Epithelial cell of proximal tubule (primary cell): ENCODE measurements at regions not wholly inside any gene's neighbourhood (a gene's known extent, or its start where the extent isn't known, plus 50 kb on each side); places are given as distances from the start of the nearest gene placed in this dataset.

Source experiments
- DNase-seq: peaks from one replicate; pipeline ENCODE4 v3.0.0-alpha.2; 2011; ENCODE audit warnings: low read depth
- H3K4me3 ChIP-seq: 2 replicates; pipeline ENCODE4 v1.5.1; 2011; ENCODE audit warnings: low read depth, mild to moderate bottlenecking, low read length
- CTCF ChIP-seq: conservative IDR thresholded peaks from 2 replicates; pipeline ENCODE4 v1.5.1; 2012; ENCODE audit warnings: low read depth, mild to moderate bottlenecking, low read length

GRCh38 chr16:73526011-73526804, 478.3 kb upstream of the ZFHX3 start:
- no peak overlapping the region for H3K4me3 ChIP-seq
- no peak for DNase-seq
- no peak for TF ChIP-seq CTCF

GRCh38 chr16:73523209-73523608, 475.3 kb upstream of the ZFHX3 start:
- DNase-seq, result no peak
- no peak overlapping the region for H3K4me3 ChIP-seq
- no peak for TF ChIP-seq CTCF

GRCh38 chr16:73521499-73521898, 473.6 kb upstream of the ZFHX3 start:
- no peak overlapping the region for H3K4me3 ChIP-seq
- DNase-seq, result no peak
- no peak for TF ChIP-seq CTCF

- no peak for TF ChIP-seq CTCF
- DNase-seq, result no peak
- no peak overlapping the region for H3K4me3 ChIP-seq
Measured at GRCh38 chr16:73515616-73516015, 467.7 kb upstream of the ZFHX3 start.

GRCh38 chr16:73510852-73511251, 462.9 kb upstream of the ZFHX3 start:
- no peak for DNase-seq

GRCh38 chr16:73506568-73507056, 458.7 kb upstream of the ZFHX3 start:
- no peak for DNase-seq

More at GRCh38 chr16:73510852-73511251, 462.9 kb upstream of the ZFHX3 start:
- TF ChIP-seq CTCF, result no peak
- H3K4me3 ChIP-seq, result no peak overlapping the region

More at GRCh38 chr16:73506568-73507056, 458.7 kb upstream of the ZFHX3 start:
- no peak overlapping the region for H3K4me3 ChIP-seq
- TF ChIP-seq CTCF, result no peak
